ENCODE measurements at regions not wholly inside any gene's neighbourhood (a gene's known extent, or its start where the extent isn't known, plus 50 kb on each side); places are given as distances from the start of the nearest gene placed in this dataset.
A peak's percentile ranks its signal among the peaks of the same experiment; 100 is the strongest.

GRCh38 chr1:11373895-11374747 is 101.1 kb downstream of the UBIAD1 start:
- peak; percentile 38 for DNase-seq (ENCODE audit: low spot score)

GRCh38 chr1:11374748-11375110 is 101.7 kb downstream of the UBIAD1 start:
- no peak for DNase-seq (ENCODE audit: low spot score)

GRCh38 chr1:11377001-11377583 is 101.9 kb upstream of the DISP3 start:
- no peak for DNase-seq (ENCODE audit: low spot score)

DNA sequence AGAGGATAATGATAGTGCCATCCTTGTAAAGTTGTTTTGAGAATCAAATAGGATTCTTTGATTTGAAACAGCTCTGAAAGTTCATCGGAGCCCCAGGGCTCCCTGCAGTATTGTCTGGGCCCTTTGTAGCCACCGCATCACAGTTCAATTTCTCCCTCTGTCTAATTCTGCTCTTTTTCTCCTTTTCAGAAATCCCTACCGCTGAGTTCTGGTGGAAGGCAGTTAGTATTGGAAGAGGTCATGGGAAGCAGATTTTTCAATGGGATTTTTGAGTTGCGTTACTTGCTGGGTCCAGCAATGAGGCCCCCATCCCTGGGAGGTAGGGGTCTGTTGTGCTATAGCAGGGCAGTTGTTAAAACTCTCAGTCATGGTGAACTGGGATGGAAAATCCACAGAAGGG is 101.0 kb upstream of the DISP3 start:
- DNase-seq (ENCODE audit: low spot score), result no peak

GRCh38 chr1:11379851-11380250 is 99.1 kb upstream of the DISP3 start:
- no peak for DNase-seq (ENCODE audit: low spot score)

GRCh38 chr1:11380500-11380899 is 98.5 kb upstream of the DISP3 start:
- DNase-seq (ENCODE audit: low spot score), result no peak

GRCh38 chr1:11383553-11384169 is 95.3 kb upstream of the DISP3 start:
- no peak for DNase-seq (ENCODE audit: low spot score)

DNA sequence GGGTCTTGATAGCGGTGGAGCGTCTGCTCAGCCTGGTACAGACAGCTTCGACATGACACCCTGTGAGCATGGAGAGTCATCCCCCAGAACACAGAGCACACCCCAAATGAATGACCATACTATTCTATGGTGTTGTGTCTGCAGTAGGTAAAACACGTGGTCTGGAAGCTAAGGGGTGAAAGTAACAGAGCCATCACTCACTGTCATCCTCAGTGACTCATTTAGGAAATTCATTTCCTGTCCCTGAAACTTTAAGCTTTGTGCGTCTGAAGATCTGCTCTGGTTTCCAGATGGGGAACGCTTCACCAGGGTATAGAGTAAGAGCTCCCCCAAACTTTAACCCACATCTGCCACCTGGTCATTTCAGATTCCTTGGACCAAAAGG is 94.8 kb upstream of the DISP3 start:
- DNase-seq (ENCODE audit: low spot score), result no peak

- no peak for DNase-seq (ENCODE audit: low spot score)
Measured at GRCh38 chr1:11387829-11388228, 91.1 kb upstream of the DISP3 start.

GRCh38 chr1:11388617-11389016 is 90.3 kb upstream of the DISP3 start:
- no peak for DNase-seq (ENCODE audit: low spot score)

- DNase-seq (ENCODE audit: low spot score), result no peak
Measured at GRCh38 chr1:11391327-11391726, 87.6 kb upstream of the DISP3 start.

- DNase-seq (ENCODE audit: low spot score), result no peak
Measured at GRCh38 chr1:11391886-11392285, 87.1 kb upstream of the DISP3 start.

- DNase-seq (ENCODE audit: low spot score), result no peak
Measured at GRCh38 chr1:11394592-11395245, 84.2 kb upstream of the DISP3 start.

- DNase-seq (ENCODE audit: low spot score), result no peak
Measured at GRCh38 chr1:11395616-11396015, 83.3 kb upstream of the DISP3 start.

- DNase-seq (ENCODE audit: low spot score), result no peak
Measured at GRCh38 chr1:11397151-11397901, 81.6 kb upstream of the DISP3 start.

- no peak for DNase-seq (ENCODE audit: low spot score)
Measured at GRCh38 chr1:11399250-11399649, 79.7 kb upstream of the DISP3 start.

- DNase-seq (ENCODE audit: low spot score), result no peak
Measured at GRCh38 chr1:11400155-11400554, 78.8 kb upstream of the DISP3 start.

DNA sequence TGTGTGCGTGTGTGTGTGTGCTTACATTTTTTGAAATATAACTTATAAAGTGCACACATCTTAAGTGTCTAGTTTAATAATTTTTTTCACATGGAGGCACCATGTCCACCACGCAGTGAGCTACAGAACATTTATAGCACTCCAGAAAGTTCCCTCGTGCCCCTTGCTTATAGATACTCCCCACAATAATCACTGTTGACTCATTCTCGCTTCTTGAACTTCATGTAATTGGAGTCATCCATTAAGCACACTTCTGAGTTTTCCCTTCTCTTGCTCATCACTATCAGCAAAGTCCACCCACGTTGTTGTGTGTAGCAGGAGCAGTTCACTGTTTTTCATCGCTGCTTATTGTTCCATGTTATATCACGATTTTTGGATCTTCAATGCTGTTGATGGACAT is 78.4 kb upstream of the DISP3 start:
- DNase-seq (ENCODE audit: low spot score), result no peak

GRCh38 chr1:11406845-11407244 is 72.1 kb upstream of the DISP3 start:
- DNase-seq (ENCODE audit: low spot score), result no peak

- DNase-seq (ENCODE audit: low spot score), result peak; percentile 95
Measured at GRCh38 chr1:11407301-11407994, 71.5 kb upstream of the DISP3 start.

DNA sequence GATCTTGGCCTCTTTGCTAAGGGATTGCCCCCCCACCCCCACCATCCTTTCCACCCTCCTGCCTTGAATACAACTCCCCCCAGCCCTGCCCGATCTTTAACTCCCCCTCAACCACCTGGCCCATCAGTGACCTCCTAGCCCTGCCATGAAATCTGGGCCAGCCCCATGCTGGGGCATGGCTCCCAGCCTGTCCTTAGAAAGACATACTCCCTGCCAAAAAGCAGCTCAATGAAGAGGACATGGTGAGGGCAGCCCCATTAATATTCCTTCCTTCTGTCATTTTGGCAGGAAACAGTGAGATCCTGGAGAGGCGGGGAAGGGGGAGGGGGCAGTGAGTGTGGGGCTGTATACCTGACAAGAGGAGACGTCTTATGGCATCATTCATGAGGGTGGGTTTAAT is 66.8 kb upstream of the DISP3 start:
- DNase-seq (ENCODE audit: low spot score), result no peak

DNA sequence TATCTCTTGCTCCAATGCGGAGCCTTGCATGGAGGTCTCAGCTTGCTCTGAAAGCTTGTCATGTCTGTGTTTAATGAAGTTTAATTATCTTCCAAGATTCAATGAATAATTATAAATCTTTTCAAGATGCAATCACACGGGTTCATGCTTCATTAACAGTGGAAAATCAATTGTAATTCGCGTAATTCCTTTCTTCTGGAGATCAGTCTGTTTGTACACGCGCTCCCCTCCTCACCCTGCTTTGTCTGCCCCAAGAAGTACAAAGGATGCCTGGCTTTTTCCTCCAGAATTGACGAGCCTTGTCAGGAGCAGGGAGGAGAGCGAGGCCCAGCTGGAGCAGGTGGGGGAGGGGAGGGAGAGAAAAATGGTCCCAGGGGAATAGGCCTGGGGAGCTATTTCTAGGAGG is 65.0 kb upstream of the DISP3 start:
- no peak for DNase-seq (ENCODE audit: low spot score)
